ENCODE measurements at regions not wholly inside any gene's neighbourhood (a gene's known extent, or its start where the extent isn't known, plus 50 kb on each side); places are given as distances from the start of the nearest gene placed in this dataset.

DNA sequence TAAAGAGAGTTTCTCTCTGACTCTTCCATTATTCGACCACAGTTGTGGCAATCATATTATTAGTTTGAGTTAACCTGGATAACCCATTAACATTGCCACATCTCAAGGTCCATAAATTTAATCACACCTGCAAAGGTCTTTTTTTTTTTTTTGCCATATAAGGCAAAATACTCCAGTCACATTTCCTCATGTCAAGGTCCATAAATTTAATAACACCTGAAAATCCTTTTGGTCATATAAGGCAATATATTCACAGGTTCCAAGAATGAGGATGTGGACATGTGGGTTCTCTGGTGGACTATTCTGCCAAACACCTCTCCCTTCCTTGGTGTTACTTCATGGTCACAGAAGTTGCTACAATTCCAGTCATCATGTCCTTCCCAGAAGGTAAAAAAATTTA is 213.5 kb upstream of the COX7C start:
- H3K27ac ChIP-seq (ENCODE audit: low read length): no peak overlapping the region
- 100% methylated on average over 1 of the region's 1 CpG for WGBS (ENCODE audit: insufficient coverage)
- no peaks in the 10 kb centered on the region for H3K4me1 Mint-ChIP-seq
- H3K4me1 ChIP-seq (ENCODE audit: control insufficient read depth, insufficient read depth, low read length): no peaks in the 10 kb centered on the region
- TF ChIP-seq, protein P1, sequence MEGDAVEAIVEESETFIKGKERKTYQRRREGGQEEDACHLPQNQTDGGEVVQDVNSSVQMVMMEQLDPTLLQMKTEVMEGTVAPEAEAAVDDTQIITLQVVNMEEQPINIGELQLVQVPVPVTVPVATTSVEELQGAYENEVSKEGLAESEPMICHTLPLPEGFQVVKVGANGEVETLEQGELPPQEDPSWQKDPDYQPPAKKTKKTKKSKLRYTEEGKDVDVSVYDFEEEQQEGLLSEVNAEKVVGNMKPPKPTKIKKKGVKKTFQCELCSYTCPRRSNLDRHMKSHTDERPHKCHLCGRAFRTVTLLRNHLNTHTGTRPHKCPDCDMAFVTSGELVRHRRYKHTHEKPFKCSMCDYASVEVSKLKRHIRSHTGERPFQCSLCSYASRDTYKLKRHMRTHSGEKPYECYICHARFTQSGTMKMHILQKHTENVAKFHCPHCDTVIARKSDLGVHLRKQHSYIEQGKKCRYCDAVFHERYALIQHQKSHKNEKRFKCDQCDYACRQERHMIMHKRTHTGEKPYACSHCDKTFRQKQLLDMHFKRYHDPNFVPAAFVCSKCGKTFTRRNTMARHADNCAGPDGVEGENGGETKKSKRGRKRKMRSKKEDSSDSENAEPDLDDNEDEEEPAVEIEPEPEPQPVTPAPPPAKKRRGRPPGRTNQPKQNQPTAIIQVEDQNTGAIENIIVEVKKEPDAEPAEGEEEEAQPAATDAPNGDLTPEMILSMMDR (IDR thresholded peaks at IDR 0.05): no peak
- peaks cover 4 to 16% of the 10 kb centered on the region in 2 donors for H3K9me3 Mint-ChIP-seq
- no peaks in the 10 kb centered on the region for H3K27me3 ChIP-seq (ENCODE audit: control insufficient read depth, insufficient read depth, low read length)
- intact Hi-C loops (cut with micrococcal nuclease): no loop called here
- no peak overlapping the region for H3K27ac Mint-ChIP-seq
- H3K36me3 ChIP-seq (ENCODE audit: control insufficient read depth, insufficient read depth, low read length): no peaks in the 10 kb centered on the region
- H3K27me3 Mint-ChIP-seq (ENCODE audit: low read depth in 2 of 2): no peaks in the 10 kb centered on the region
- no peaks in the 10 kb centered on the region for H3K9me3 ChIP-seq (ENCODE audit: control insufficient read depth, insufficient read depth, low read length)
- no peak for DNase-seq
- no peak overlapping the region for H3K4me3 ChIP-seq (ENCODE audit: low read length)
- no peak for ATAC-seq
- no peak overlapping the region for H3K4me3 Mint-ChIP-seq
- no peaks in the 10 kb centered on the region for H3K36me3 Mint-ChIP-seq

- no peaks in the 10 kb centered on the region for H3K36me3 ChIP-seq (ENCODE audit: control insufficient read depth, insufficient read depth, low read length)
- H3K27me3 ChIP-seq (ENCODE audit: control insufficient read depth, insufficient read depth, low read length): no peaks in the 10 kb centered on the region
- H3K9me3 ChIP-seq (ENCODE audit: control insufficient read depth, insufficient read depth, low read length): no peaks in the 10 kb centered on the region
- no peaks in the 10 kb centered on the region for H3K4me1 Mint-ChIP-seq
- no peak overlapping the region for H3K27ac Mint-ChIP-seq
- H3K36me3 Mint-ChIP-seq: no peaks in the 10 kb centered on the region
- no peak for DNase-seq
- no peak overlapping the region for H3K4me3 Mint-ChIP-seq
- ATAC-seq: no peak
- no peak overlapping the region for H3K27ac ChIP-seq (ENCODE audit: low read length)
- H3K9me3 Mint-ChIP-seq: peaks cover 4 to 12% of the 10 kb centered on the region in 2 donors
- no peak overlapping the region for H3K4me3 ChIP-seq (ENCODE audit: low read length)
- no peaks in the 10 kb centered on the region for H3K27me3 Mint-ChIP-seq (ENCODE audit: low read depth in 2 of 2)
- TF ChIP-seq, protein P1 (IDR thresholded peaks at IDR 0.05): no peak
- no peaks in the 10 kb centered on the region for H3K4me1 ChIP-seq (ENCODE audit: control insufficient read depth, insufficient read depth, low read length)
- WGBS (ENCODE audit: insufficient coverage): 100% methylated on average over 1 of the region's 2 CpGs
- intact Hi-C loops (cut with micrococcal nuclease): no loop called here
Observed at GRCh38 chr5:86407711-86408110, 210.0 kb upstream of the COX7C start.

- no peak overlapping the region for H3K27ac ChIP-seq (ENCODE audit: low read length)
- DNase-seq (no peak), ATAC-seq (no peak)
- H3K4me1 ChIP-seq (ENCODE audit: control insufficient read depth, insufficient read depth, low read length): no peaks in the 10 kb centered on the region
- peaks cover 4 to 7% of the 10 kb centered on the region in 2 donors for H3K9me3 Mint-ChIP-seq
- intact Hi-C loops (cut with micrococcal nuclease): no loop called here
- no peak overlapping the region for H3K4me3 ChIP-seq (ENCODE audit: low read length)
- H3K27me3 ChIP-seq (ENCODE audit: control insufficient read depth, insufficient read depth, low read length): no peaks in the 10 kb centered on the region
- no peaks in the 10 kb centered on the region for H3K27me3 Mint-ChIP-seq (ENCODE audit: low read depth in 2 of 2)
- no peak overlapping the region for H3K4me3 Mint-ChIP-seq
- H3K9me3 ChIP-seq (ENCODE audit: control insufficient read depth, insufficient read depth, low read length): no peaks in the 10 kb centered on the region
- H3K36me3 Mint-ChIP-seq: no peaks in the 10 kb centered on the region
- H3K27ac Mint-ChIP-seq: no peak overlapping the region
- TF ChIP-seq, protein P1 (IDR thresholded peaks at IDR 0.05): no peak
- no peaks in the 10 kb centered on the region for H3K4me1 Mint-ChIP-seq
- WGBS (ENCODE audit: insufficient coverage): no CpG with 5 or more reads among the region's 1 CpG
- no peaks in the 10 kb centered on the region for H3K36me3 ChIP-seq (ENCODE audit: control insufficient read depth, insufficient read depth, low read length)
Observed at GRCh38 chr5:86411596-86411995, 206.1 kb upstream of the COX7C start.

GRCh38 chr5:86427158-86427557 is 190.6 kb upstream of the COX7C start:
- Mint-ChIP-seq H3K27ac (no peak overlapping the region), H3K27me3 (ENCODE audit: low read depth in 2 of 2) (no peaks in the 10 kb centered on the region), H3K4me1 (no peaks in the 10 kb centered on the region), H3K9me3 (peaks cover 5 to 6% of the 10 kb centered on the region in 2 donors), H3K4me3 (no peak overlapping the region), H3K36me3 (no peaks in the 10 kb centered on the region)
- Histone ChIP-seq H3K9me3 (ENCODE audit: control insufficient read depth, insufficient read depth, low read length) (no peaks in the 10 kb centered on the region), H3K27ac (ENCODE audit: low read length) (no peak overlapping the region), H3K36me3 (ENCODE audit: control insufficient read depth, insufficient read depth, low read length) (no peaks in the 10 kb centered on the region), H3K27me3 (ENCODE audit: control insufficient read depth, insufficient read depth, low read length) (no peaks in the 10 kb centered on the region), H3K4me3 (ENCODE audit: low read length) (no peak overlapping the region), H3K4me1 (ENCODE audit: control insufficient read depth, insufficient read depth, low read length) (no peaks in the 10 kb centered on the region)
- no peak for DNase-seq
- intact Hi-C loops (cut with micrococcal nuclease): no loop called here
- ATAC-seq: no peak
- WGBS (ENCODE audit: insufficient coverage): 81% methylated on average over 2 of the region's 2 CpGs
- TF ChIP-seq, protein P1 (IDR thresholded peaks at IDR 0.05): no peak

Data from natural killer cell (primary cell).